H1 (cell line): ENCODE measurements at regions not wholly inside any gene's neighbourhood (a gene's known extent, or its start where the extent isn't known, plus 50 kb on each side); places are given as distances from the start of the nearest gene placed in this dataset.

Experiments used
- CTCF ChIP-seq, 3 experiments: IDR thresholded peaks; 1 replicate in 2 of 3; 2 replicates in 1 of 3; pipeline versions ENCODE4 v1.5.1 to v1.6.1; 2011; ENCODE audit warnings: low read length in 3 of 3, mild to moderate bottlenecking in 3 of 3, inconsistent platforms in 2 of 3, low read depth in 1 of 3, moderate library complexity in 1 of 3; ENCODE audit not compliant: insufficient read depth in 1 of 3; ENCODE audit errors: control extremely low read depth in 1 of 3
- EP300 ChIP-seq, 2 experiments: IDR thresholded peaks; 1 replicate in 1 of 2; 2 replicates in 1 of 2; pipeline ENCODE4 v1.6.1; 2011 to 2012; ENCODE audit warnings: low read depth in 2 of 2, low read length in 2 of 2, mild to moderate bottlenecking in 2 of 2, borderline replicate concordance in 1 of 2, inconsistent platforms in 1 of 2, moderate library complexity in 1 of 2
- EZH2 ChIP-seq: fragments of 200-600 bp; sonication (generic); IDR thresholded peaks from 2 replicates; pipeline ENCODE4 v1.7.1; 2012; ENCODE audit warnings: low read depth, mild to moderate bottlenecking, moderate library complexity, low read length, inconsistent platforms; ENCODE audit not compliant: severe bottlenecking
- MAFK ChIP-seq: IDR thresholded peaks from 2 replicates; pipeline ENCODE4 v1.6.1; 2012; ENCODE audit warnings: low read depth, mild to moderate bottlenecking, improper control_type of control experiment, low read length
- NRF1 ChIP-seq: IDR thresholded peaks from 2 replicates; pipeline ENCODE4 v1.6.1; 2011; ENCODE audit warnings: mild to moderate bottlenecking, low read depth, low read length, improper control_type of control experiment
- POLR2A ChIP-seq, 2 experiments: IDR thresholded peaks; 1 replicate in 1 of 2; 2 replicates in 1 of 2; pipeline ENCODE4 v1.6.1; 2011; ENCODE audit warnings: low read depth in 2 of 2, low read length in 2 of 2, mild to moderate bottlenecking in 2 of 2; ENCODE audit errors: control extremely low read depth in 1 of 2
- RFX5 ChIP-seq: IDR thresholded peaks from 2 replicates; pipeline ENCODE4 v1.6.1; 2011; ENCODE audit warnings: low read depth, low read length, improper control_type of control experiment, borderline replicate concordance
- SIX5 ChIP-seq: IDR thresholded peaks from 2 replicates; pipeline ENCODE4 v1.6.1; 2011; ENCODE audit warnings: mild to moderate bottlenecking, low read depth, low read length
- TAF1 ChIP-seq: IDR thresholded peaks from 2 replicates; pipeline ENCODE4 v1.6.1; 2011; ENCODE audit warnings: mild to moderate bottlenecking, low read depth, low read length
- YY1 ChIP-seq: IDR thresholded peaks from 2 replicates; pipeline ENCODE4 v1.6.1; 2011; ENCODE audit warnings: low read depth, mild to moderate bottlenecking, low read length
- ZNF274 ChIP-seq: IDR thresholded peaks from 2 replicates; pipeline ENCODE4 v1.7.0; 2012; ENCODE audit warnings: low read length, borderline replicate concordance; ENCODE audit errors: extremely low read depth

GRCh38 chr2:216942465-216942864 is 82.6 kb upstream of the TNP1 start:
- TF ChIP-seq POLR2A (IDR thresholded peaks at IDR 0.05; ENCODE audit: control extremely low read depth in 1 of 2, low read depth in 2 of 2, low read length in 2 of 2) (no peak), MAFK (no peak), CTCF (IDR thresholded peaks at IDR 0.05; ENCODE audit: control extremely low read depth in 1 of 3, insufficient read depth in 1 of 3, low read depth in 1 of 3, low read length in 3 of 3) (no peak), ZNF274 (no peak), RFX5 (no peak), YY1 (no peak), TAF1 (no peak), SIX5 (no peak), EZH2 (no peak), EP300 (IDR thresholded peaks at IDR 0.05; ENCODE audit: borderline replicate concordance in 1 of 2, low read depth in 2 of 2, low read length in 2 of 2) (no peak), NRF1 (no peak)
